ENCODE measurements at regions not wholly inside any gene's neighbourhood (a gene's known extent, or its start where the extent isn't known, plus 50 kb on each side); places are given as distances from the start of the nearest gene placed in this dataset.

DNA sequence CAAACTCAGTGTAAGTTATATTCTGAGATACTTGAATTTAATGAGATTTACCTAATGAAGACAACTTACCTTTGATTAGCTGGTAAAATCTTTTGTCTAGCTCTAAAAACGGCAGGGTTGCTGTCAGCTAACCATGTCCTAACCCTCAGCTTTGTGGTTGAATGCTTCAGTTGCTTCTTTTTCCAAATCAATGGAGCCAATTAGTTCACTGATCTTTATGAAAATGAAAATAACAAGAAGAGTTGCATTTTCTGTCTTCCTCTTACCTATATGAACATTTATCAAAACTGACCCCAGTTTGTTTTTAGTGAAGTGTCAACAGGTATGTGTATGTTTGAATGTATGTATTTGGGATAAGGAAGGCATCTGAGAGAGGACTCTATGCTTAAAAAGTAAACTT is 253.1 kb upstream of the MTPN start:
- H3K27ac Mint-ChIP-seq = no peak overlapping the region
- H3K9me3 Mint-ChIP-seq = peaks cover 24% of the 10 kb centered on the region
- intact Hi-C loops (cut with micrococcal nuclease) = no loop called here
- H3K4me1 Mint-ChIP-seq (ENCODE audit: low read depth) = no peaks in the 10 kb centered on the region
- DNase-seq (ENCODE audit: low spot score) = no peak
- H3K27me3 Mint-ChIP-seq (ENCODE audit: low read depth) = no peaks in the 10 kb centered on the region
- no peaks in the 10 kb centered on the region for H3K36me3 Mint-ChIP-seq (ENCODE audit: low read depth)
- H3K4me3 Mint-ChIP-seq (ENCODE audit: low read depth) = no peak overlapping the region

DNA sequence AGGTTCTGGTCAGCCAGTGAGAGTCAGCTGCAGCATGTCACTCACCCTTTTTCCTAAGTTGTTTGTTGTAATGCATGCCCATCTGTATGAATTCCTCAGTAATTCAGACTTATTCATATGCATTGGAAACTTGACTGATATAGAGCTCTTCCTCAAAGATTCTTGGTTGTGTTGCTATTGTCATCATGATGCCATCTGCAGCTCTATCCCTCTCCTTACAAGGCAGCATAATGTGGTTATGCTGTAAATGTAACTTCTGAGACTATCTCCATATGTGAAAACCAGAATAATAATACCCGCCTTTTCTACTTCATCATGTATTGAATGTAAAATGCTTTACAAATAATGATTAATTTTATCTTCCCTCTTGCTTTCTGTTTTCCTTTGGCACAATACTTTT is 252.6 kb upstream of the MTPN start:
- Mint-ChIP-seq H3K4me1 (ENCODE audit: low read depth) (no peaks in the 10 kb centered on the region), H3K9me3 (peaks cover 21% of the 10 kb centered on the region), H3K27me3 (ENCODE audit: low read depth) (no peaks in the 10 kb centered on the region), H3K36me3 (ENCODE audit: low read depth) (no peaks in the 10 kb centered on the region), H3K27ac (no peak overlapping the region), H3K4me3 (ENCODE audit: low read depth) (no peak overlapping the region)
- DNase-seq (ENCODE audit: low spot score) = no peak
- intact Hi-C loops (cut with micrococcal nuclease) = no loop called here

DNA sequence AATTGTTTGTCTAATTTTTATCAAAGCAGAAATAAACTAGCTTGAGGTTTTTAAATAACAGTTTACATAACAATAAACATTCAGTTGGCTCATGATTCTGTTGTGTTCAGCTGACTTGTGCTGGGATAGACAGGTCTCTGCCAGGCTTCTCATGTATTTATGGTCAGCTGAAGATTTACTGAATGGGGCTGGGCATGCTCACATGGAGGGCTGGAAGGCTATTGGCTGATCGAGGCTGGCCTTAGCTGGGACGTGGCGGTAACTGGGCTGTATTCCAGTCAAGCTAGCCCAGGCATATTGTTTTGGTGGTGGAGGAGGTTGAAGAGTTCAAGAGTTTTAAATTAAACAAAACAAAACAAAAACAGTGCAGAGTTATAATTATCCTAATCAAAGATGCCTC is 251.0 kb upstream of the MTPN start:
- DNase-seq (ENCODE audit: low spot score) = no peak
- Mint-ChIP-seq H3K27ac (no peak overlapping the region), H3K36me3 (ENCODE audit: low read depth) (no peaks in the 10 kb centered on the region), H3K4me3 (ENCODE audit: low read depth) (no peak overlapping the region), H3K4me1 (ENCODE audit: low read depth) (no peaks in the 10 kb centered on the region), H3K9me3 (peaks cover 16% of the 10 kb centered on the region), H3K27me3 (ENCODE audit: low read depth) (no peaks in the 10 kb centered on the region)
- intact Hi-C loops (cut with micrococcal nuclease) = no loop called here

DNA sequence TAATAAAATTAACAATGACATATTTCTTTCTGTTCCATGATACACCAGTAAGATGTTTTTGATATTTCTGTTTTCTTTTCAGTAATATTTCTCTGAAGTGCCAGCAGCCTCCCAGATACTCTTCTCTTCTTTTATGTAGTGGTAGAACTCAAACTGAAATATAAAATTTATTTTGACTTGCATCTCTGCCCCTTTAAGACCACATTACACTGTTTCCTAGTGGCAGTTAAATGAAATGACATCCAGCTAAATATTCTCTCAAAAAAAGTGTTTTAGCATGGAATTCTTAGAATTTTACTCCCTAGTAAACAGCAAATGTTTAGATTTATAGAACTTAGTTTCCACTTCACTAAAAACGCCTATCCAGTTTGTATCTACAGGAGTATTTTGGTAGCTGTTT is 237.2 kb upstream of the MTPN start:
- H3K27me3 Mint-ChIP-seq (ENCODE audit: low read depth) = no peaks in the 10 kb centered on the region
- no peak for DNase-seq (ENCODE audit: low spot score)
- intact Hi-C loops (cut with micrococcal nuclease) = no loop called here
- no peak overlapping the region for H3K27ac Mint-ChIP-seq
- no peaks in the 10 kb centered on the region for H3K36me3 Mint-ChIP-seq (ENCODE audit: low read depth)
- no peaks in the 10 kb centered on the region for H3K4me1 Mint-ChIP-seq (ENCODE audit: low read depth)
- H3K9me3 Mint-ChIP-seq = no peaks in the 10 kb centered on the region
- H3K4me3 Mint-ChIP-seq (ENCODE audit: low read depth) = no peak overlapping the region

GRCh38 chr7:136213012-136213411 is 235.9 kb upstream of the MTPN start:
- no peak overlapping the region for H3K4me3 Mint-ChIP-seq (ENCODE audit: low read depth)

GRCh38 chr7:136210664-136211063 is 233.5 kb upstream of the MTPN start:
- no peaks in the 10 kb centered on the region for H3K4me1 Mint-ChIP-seq (ENCODE audit: low read depth)
- no peak overlapping the region for H3K27ac Mint-ChIP-seq
- H3K4me3 Mint-ChIP-seq (ENCODE audit: low read depth) = no peak overlapping the region
- H3K27me3 Mint-ChIP-seq (ENCODE audit: low read depth) = no peaks in the 10 kb centered on the region
- no peaks in the 10 kb centered on the region for H3K9me3 Mint-ChIP-seq
- no peak for DNase-seq (ENCODE audit: low spot score)
- H3K36me3 Mint-ChIP-seq (ENCODE audit: low read depth) = no peaks in the 10 kb centered on the region
- intact Hi-C loops (cut with micrococcal nuclease) = no loop called here

More at GRCh38 chr7:136213012-136213411, 235.9 kb upstream of the MTPN start:
- H3K9me3 Mint-ChIP-seq = no peaks in the 10 kb centered on the region
- no peaks in the 10 kb centered on the region for H3K4me1 Mint-ChIP-seq (ENCODE audit: low read depth)
- H3K36me3 Mint-ChIP-seq (ENCODE audit: low read depth) = no peaks in the 10 kb centered on the region
- DNase-seq (ENCODE audit: low spot score) = no peak
- intact Hi-C loops (cut with micrococcal nuclease) = no loop called here
- no peaks in the 10 kb centered on the region for H3K27me3 Mint-ChIP-seq (ENCODE audit: low read depth)
- no peak overlapping the region for H3K27ac Mint-ChIP-seq

DNA sequence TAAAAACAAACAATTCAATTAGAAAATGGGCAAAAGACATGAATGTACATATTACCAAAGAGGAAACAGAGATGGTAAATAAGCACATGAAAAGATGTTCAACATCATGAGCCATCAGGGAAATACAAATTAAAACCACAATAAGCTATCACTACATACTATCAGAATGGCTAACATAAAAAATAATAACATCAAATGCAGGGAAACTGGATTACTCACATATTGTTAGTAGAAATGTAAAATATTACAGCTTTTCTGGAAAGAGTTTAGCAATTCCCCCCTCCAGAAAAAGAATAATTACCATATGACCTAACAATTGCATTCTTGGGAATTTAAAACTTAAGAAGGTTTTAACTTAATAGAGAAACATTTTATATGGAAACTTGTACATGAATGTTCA is 232.9 kb upstream of the MTPN start:
- Mint-ChIP-seq H3K27me3 (ENCODE audit: low read depth) (no peaks in the 10 kb centered on the region), H3K36me3 (ENCODE audit: low read depth) (no peaks in the 10 kb centered on the region), H3K4me1 (ENCODE audit: low read depth) (no peaks in the 10 kb centered on the region), H3K4me3 (ENCODE audit: low read depth) (no peak overlapping the region), H3K9me3 (no peaks in the 10 kb centered on the region), H3K27ac (no peak overlapping the region)
- intact Hi-C loops (cut with micrococcal nuclease) = no loop called here
- DNase-seq (ENCODE audit: low spot score) = no peak

GRCh38 chr7:136205956-136206355 is 228.8 kb upstream of the MTPN start:
- Mint-ChIP-seq H3K4me1 (ENCODE audit: low read depth) (no peaks in the 10 kb centered on the region), H3K4me3 (ENCODE audit: low read depth) (no peak overlapping the region), H3K27me3 (ENCODE audit: low read depth) (no peaks in the 10 kb centered on the region), H3K27ac (no peak overlapping the region), H3K36me3 (ENCODE audit: low read depth) (no peaks in the 10 kb centered on the region), H3K9me3 (no peaks in the 10 kb centered on the region)
- DNase-seq (ENCODE audit: low spot score) = no peak
- intact Hi-C loops (cut with micrococcal nuclease) = no loop called here

GRCh38 chr7:136198168-136198567 is 221.0 kb upstream of the MTPN start:
- Mint-ChIP-seq H3K4me3 (ENCODE audit: low read depth) (no peak overlapping the region), H3K9me3 (peaks cover 33% of the 10 kb centered on the region), H3K36me3 (ENCODE audit: low read depth) (no peaks in the 10 kb centered on the region), H3K27me3 (ENCODE audit: low read depth) (no peaks in the 10 kb centered on the region), H3K4me1 (ENCODE audit: low read depth) (no peaks in the 10 kb centered on the region), H3K27ac (no peak overlapping the region)
- DNase-seq (ENCODE audit: low spot score) = no peak
- intact Hi-C loops (cut with micrococcal nuclease) = no loop called here

GRCh38 chr7:136194878-136195277 is 217.7 kb upstream of the MTPN start:
- intact Hi-C loops (cut with micrococcal nuclease) = no loop called here
- H3K27me3 Mint-ChIP-seq (ENCODE audit: low read depth) = no peaks in the 10 kb centered on the region
- peaks cover 33% of the 10 kb centered on the region for H3K9me3 Mint-ChIP-seq
- H3K27ac Mint-ChIP-seq = no peak overlapping the region
- no peaks in the 10 kb centered on the region for H3K4me1 Mint-ChIP-seq (ENCODE audit: low read depth)
- H3K36me3 Mint-ChIP-seq (ENCODE audit: low read depth) = no peaks in the 10 kb centered on the region
- DNase-seq (ENCODE audit: low spot score) = no peak
- no peak overlapping the region for H3K4me3 Mint-ChIP-seq (ENCODE audit: low read depth)

- H3K4me1 Mint-ChIP-seq (ENCODE audit: low read depth) = no peaks in the 10 kb centered on the region
- no peak overlapping the region for H3K4me3 Mint-ChIP-seq (ENCODE audit: low read depth)
- DNase-seq (ENCODE audit: low spot score) = no peak
- no peaks in the 10 kb centered on the region for H3K27me3 Mint-ChIP-seq (ENCODE audit: low read depth)
- no peak overlapping the region for H3K27ac Mint-ChIP-seq
- peaks cover 31% of the 10 kb centered on the region for H3K9me3 Mint-ChIP-seq
- intact Hi-C loops (cut with micrococcal nuclease) = no loop called here
- no peaks in the 10 kb centered on the region for H3K36me3 Mint-ChIP-seq (ENCODE audit: low read depth)
Observed at GRCh38 chr7:136193940-136194339, 216.8 kb upstream of the MTPN start.

GRCh38 chr7:136189506-136189998 is 212.4 kb upstream of the MTPN start:
- intact Hi-C loops (cut with micrococcal nuclease) = no loop called here
- Mint-ChIP-seq H3K4me1 (ENCODE audit: low read depth) (no peaks in the 10 kb centered on the region), H3K27ac (no peak overlapping the region), H3K4me3 (ENCODE audit: low read depth) (no peak overlapping the region), H3K27me3 (ENCODE audit: low read depth) (no peaks in the 10 kb centered on the region), H3K36me3 (ENCODE audit: low read depth) (no peaks in the 10 kb centered on the region), H3K9me3 (peaks cover 7% of the 10 kb centered on the region)
- DNase-seq (ENCODE audit: low spot score) = no peak

DNA sequence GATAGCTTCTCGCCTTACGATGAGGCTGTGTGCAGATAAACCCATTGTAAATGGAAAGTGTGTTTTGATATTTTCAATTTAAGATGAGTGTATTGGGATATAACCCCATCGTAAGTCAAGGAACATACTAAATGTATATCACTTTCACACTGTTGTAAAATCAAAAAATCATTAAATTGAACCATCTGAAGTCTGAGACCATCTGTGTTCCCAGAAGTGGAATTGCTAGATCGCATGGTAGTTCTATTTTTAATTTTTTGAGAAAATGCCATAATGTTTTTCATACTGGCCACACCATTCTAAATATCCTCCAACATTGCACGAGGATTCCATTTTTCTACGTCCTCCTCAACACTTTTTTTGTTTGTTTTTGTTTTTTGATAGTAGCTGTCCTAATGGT is 209.1 kb upstream of the MTPN start:
- Mint-ChIP-seq H3K36me3 (ENCODE audit: low read depth) (no peaks in the 10 kb centered on the region), H3K9me3 (no peaks in the 10 kb centered on the region), H3K4me3 (ENCODE audit: low read depth) (no peak overlapping the region), H3K27me3 (ENCODE audit: low read depth) (no peaks in the 10 kb centered on the region), H3K4me1 (ENCODE audit: low read depth) (no peaks in the 10 kb centered on the region), H3K27ac (no peak overlapping the region)
- no peak for DNase-seq (ENCODE audit: low spot score)
- intact Hi-C loops (cut with micrococcal nuclease) = no loop called here

DNA sequence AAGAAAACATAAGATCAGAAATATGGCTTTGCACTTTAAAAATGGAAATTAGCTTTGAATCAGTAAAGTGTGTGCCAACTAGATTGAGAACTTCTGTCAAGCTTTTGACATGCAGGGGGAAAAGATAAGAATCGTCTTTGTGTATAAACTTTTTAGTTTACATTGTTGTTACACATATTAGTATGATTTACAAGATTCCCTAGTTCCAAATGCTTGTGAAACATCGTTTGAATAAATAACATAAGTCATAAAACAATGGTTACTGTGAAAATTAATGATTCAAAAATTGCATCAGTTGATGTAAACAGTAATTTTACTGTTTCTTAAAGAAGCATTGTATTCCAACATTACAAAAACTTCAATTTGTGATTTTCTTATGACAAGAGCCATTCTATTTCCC is 207.6 kb upstream of the MTPN start:
- Mint-ChIP-seq H3K4me1 (ENCODE audit: low read depth) (peaks cover 3% of the 10 kb centered on the region), H3K36me3 (ENCODE audit: low read depth) (no peaks in the 10 kb centered on the region), H3K27me3 (ENCODE audit: low read depth) (no peaks in the 10 kb centered on the region), H3K27ac (no peak overlapping the region), H3K9me3 (no peaks in the 10 kb centered on the region), H3K4me3 (ENCODE audit: low read depth) (no peak overlapping the region)
- DNase-seq (ENCODE audit: low spot score) = no peak
- intact Hi-C loops (cut with micrococcal nuclease) = no loop called here

Data from activated T-helper 2 cell treated with anti-CD3 and anti-CD28 coated beads, Interferon-gamma antibody, Interleukin-2, Interleukin-4, amounts not matched to agents 10 μg/mL and 5 μg/mL and 100 μg/mL, durations not matched to agents 14 hours and 24 hours and 36 hours (primary cell).